Fibroblast of lung (primary cell): ENCODE measurements at regions not wholly inside any gene's neighbourhood (a gene's known extent, or its start where the extent isn't known, plus 50 kb on each side); places are given as distances from the start of the nearest gene placed in this dataset.

Experiments used
- CTCF ChIP-seq, 2 donors: IDR thresholded peaks in 1 of 2; conservative IDR thresholded peaks in 1 of 2; 1 replicate in 1 of 2; 2 replicates in 1 of 2; pipeline ENCODE4 v1.5.1; 2011 to 2012; ENCODE audit warnings: low read length in 2 of 2, control low read depth in 1 of 2, inconsistent platforms in 1 of 2, low read depth in 1 of 2, mild to moderate bottlenecking in 1 of 2
- EZH2 ChIP-seq: IDR thresholded peaks from 2 replicates; pipeline ENCODE4 v1.5.1; 2012; ENCODE audit warnings: low read length, control low read depth, mild to moderate bottlenecking; ENCODE audit errors: missing control alignments

- TF ChIP-seq CTCF (conservative IDR thresholded peaks at IDR 0.05 in 1 of 2, IDR thresholded peaks at IDR 0.05 in 1 of 2; ENCODE audit: low read depth in 1 of 2, low read length in 2 of 2) = no peak
- no peak for TF ChIP-seq EZH2
These were observed 168.5 kb upstream of the TCERG1L start for GRCh38 chr10:131480066-131480465.
